Osteocyte (in vitro differentiated cells): ENCODE measurements at regions not wholly inside any gene's neighbourhood (a gene's known extent, or its start where the extent isn't known, plus 50 kb on each side); places are given as distances from the start of the nearest gene placed in this dataset.
"Not testable (repeated sequence)": the region's sequence is repeated elsewhere in the genome, so short reads cannot be mapped to it uniquely, and the experiment has no call there.

ENCODE experiments used
- DNase-seq: peaks from one replicate; pipeline ENCODE4 v3.0.0; 2021; ENCODE audit warnings: mixed read lengths; ENCODE audit not compliant: unreplicated experiment; ENCODE audit errors: extremely low spot score
- H3K27ac Mint-ChIP-seq: one replicate; pipeline ENCODE4 v1.8.0; 2021; ENCODE audit warnings: mild to moderate bottlenecking, mixed read lengths; ENCODE audit not compliant: unreplicated experiment
- H3K27me3 Mint-ChIP-seq: one replicate; pipeline ENCODE4 v1.8.0; 2021; ENCODE audit warnings: mixed read lengths; ENCODE audit not compliant: unreplicated experiment
- H3K36me3 Mint-ChIP-seq: one replicate; pipeline ENCODE4 v1.8.0; 2021; ENCODE audit warnings: mixed read lengths; ENCODE audit not compliant: unreplicated experiment
- H3K4me1 Mint-ChIP-seq: one replicate; pipeline ENCODE4 v1.8.0; 2021; ENCODE audit warnings: mixed read lengths; ENCODE audit not compliant: unreplicated experiment
- H3K4me3 Mint-ChIP-seq: one replicate; pipeline ENCODE4 v1.8.0; 2021; ENCODE audit warnings: mild to moderate bottlenecking, moderate library complexity, mixed read lengths; ENCODE audit not compliant: unreplicated experiment
- H3K9me3 Mint-ChIP-seq: one replicate; pipeline ENCODE4 v1.8.0; 2021; ENCODE audit warnings: mixed read lengths; ENCODE audit not compliant: unreplicated experiment
- CTCF ChIP-seq: fragments of 200-600 bp; sonication (generic); IDR thresholded peaks from 2 replicates; pipeline ENCODE4 v1.5.0; 2021; ENCODE audit warnings: antibody characterized with exemption, mild to moderate bottlenecking, moderate library complexity

- DNase-seq = no peak
- Mint-ChIP-seq H3K9me3 (no peaks in the 10 kb centered on the region), H3K4me1 (no peaks in the 10 kb centered on the region), H3K4me3 (no peak overlapping the region), H3K27me3 (peaks cover 11% of the 10 kb centered on the region), H3K27ac (no peak overlapping the region), H3K36me3 (no peaks in the 10 kb centered on the region)
- no peak for TF ChIP-seq CTCF
These were observed 82.8 kb downstream of the CPZ start for GRCh38 chr4:8675383-8675782.

GRCh38 chr4:8674311-8674885 is 81.8 kb downstream of the CPZ start:
- no peak for DNase-seq
- no peaks in the 10 kb centered on the region for H3K4me1 Mint-ChIP-seq

GRCh38 chr4:8673106-8673505 is 80.5 kb downstream of the CPZ start:
- H3K27ac Mint-ChIP-seq, H3K4me3 Mint-ChIP-seq, H3K9me3 Mint-ChIP-seq, H3K4me1 Mint-ChIP-seq, DNase-seq, H3K36me3 Mint-ChIP-seq: not testable (repeated sequence)
- H3K27me3 Mint-ChIP-seq = peaks cover 19% of the 10 kb centered on the region

More at GRCh38 chr4:8674311-8674885, 81.8 kb downstream of the CPZ start:
- no peak overlapping the region for H3K4me3 Mint-ChIP-seq
- no peaks in the 10 kb centered on the region for H3K9me3 Mint-ChIP-seq
- no peak for TF ChIP-seq CTCF
- no peaks in the 10 kb centered on the region for H3K36me3 Mint-ChIP-seq
- H3K27ac Mint-ChIP-seq = no peak overlapping the region
- H3K27me3 Mint-ChIP-seq = peaks cover 12% of the 10 kb centered on the region

GRCh38 chr4:8672486-8672885 is 79.9 kb downstream of the CPZ start:
- no peaks in the 10 kb centered on the region for H3K9me3 Mint-ChIP-seq
- H3K27ac Mint-ChIP-seq = no peak overlapping the region
- no peak for DNase-seq
- H3K27me3 Mint-ChIP-seq = peaks cover 23% of the 10 kb centered on the region
- H3K4me1 Mint-ChIP-seq = no peaks in the 10 kb centered on the region
- H3K36me3 Mint-ChIP-seq = no peaks in the 10 kb centered on the region
- H3K4me3 Mint-ChIP-seq = no peak overlapping the region
- TF ChIP-seq CTCF = no peak

GRCh38 chr4:8671712-8672290 is 79.2 kb downstream of the CPZ start:
- TF ChIP-seq CTCF = no peak
- Mint-ChIP-seq H3K9me3 (no peaks in the 10 kb centered on the region), H3K27ac (no peak overlapping the region), H3K36me3 (no peaks in the 10 kb centered on the region), H3K4me1 (no peaks in the 10 kb centered on the region), H3K4me3 (no peak overlapping the region), H3K27me3 (peaks cover 23% of the 10 kb centered on the region)
- DNase-seq = no peak
